DND-41 (cell line): ENCODE measurements at regions not wholly inside any gene's neighbourhood (a gene's known extent, or its start where the extent isn't known, plus 50 kb on each side); places are given as distances from the start of the nearest gene placed in this dataset.

Source experiments
- ATAC-seq: fragments of 200-7000 bp; cut with Tn5 transposase; 3 replicates; pipeline ENCODE4 v1.9.1; 2021; ENCODE audit warnings: low read depth; ENCODE audit not compliant: insufficient read depth
- DNase-seq: peaks from one replicate; pipeline ENCODE4 v3.0.0-alpha.2; 2020
- H2AFZ ChIP-seq: 2 replicates; pipeline ENCODE4 v1.6.0; 2012; ENCODE audit warnings: low read depth, low read length
- H3K27ac ChIP-seq: 2 replicates; pipeline ENCODE4 v1.5.1; 2012; ENCODE audit warnings: low read length, inconsistent platforms
- H3K27me3 ChIP-seq: fragments of 200-600 bp; sonication (generic); 2 replicates; pipeline ENCODE4 v1.6.0; 2012; ENCODE audit warnings: low read length, mild to moderate bottlenecking, inconsistent platforms; ENCODE audit not compliant: insufficient read depth, poor library complexity
- H3K36me3 ChIP-seq: 2 replicates; pipeline ENCODE4 v1.5.1; 2012; ENCODE audit warnings: low read length, inconsistent platforms; ENCODE audit not compliant: insufficient read depth
- H3K4me1 ChIP-seq: 2 replicates; pipeline ENCODE4 v1.5.1; 2012; ENCODE audit warnings: mild to moderate bottlenecking, low read length; ENCODE audit not compliant: insufficient read depth
- H3K4me2 ChIP-seq: 2 replicates; pipeline ENCODE4 v1.6.0; 2012; ENCODE audit warnings: mild to moderate bottlenecking, moderate library complexity, low read length, inconsistent platforms; ENCODE audit not compliant: insufficient read depth
- H3K4me3 ChIP-seq, 2 experiments: fragments of 200-600 bp in 1 of 2; shearing (Covaris generic) in 1 of 2; 2 replicates each; pipeline ENCODE4 v1.5.1; 2012 to 2016; ENCODE audit warnings: inconsistent platforms in 2 of 2, low read length in 2 of 2, mild to moderate bottlenecking in 2 of 2, low read depth in 1 of 2, moderate library complexity in 1 of 2
- H3K79me2 ChIP-seq: 2 replicates; pipeline ENCODE4 v1.6.0; 2012; ENCODE audit warnings: low read length, inconsistent platforms; ENCODE audit not compliant: insufficient read depth
- H3K9ac ChIP-seq: 2 replicates; pipeline ENCODE4 v1.6.0; 2012; ENCODE audit warnings: low read depth, mild to moderate bottlenecking, inconsistent platforms, low read length, moderate library complexity
- H3K9me3 ChIP-seq: 2 replicates; pipeline ENCODE4 v1.5.1; 2012; ENCODE audit warnings: low read length, moderate library complexity, mild to moderate bottlenecking, inconsistent platforms; ENCODE audit not compliant: insufficient read depth, severe bottlenecking
- H4K20me1 ChIP-seq: 2 replicates; pipeline ENCODE4 v1.6.0; 2012; ENCODE audit warnings: low read length; ENCODE audit not compliant: insufficient read depth
- CTCF ChIP-seq: IDR thresholded peaks from 2 replicates; pipeline ENCODE4 v1.5.1; 2012; ENCODE audit warnings: borderline replicate concordance, low read length, moderate library complexity, mild to moderate bottlenecking; ENCODE audit not compliant: poor library complexity, severe bottlenecking; ENCODE audit errors: extremely low read depth
- EZH2 ChIP-seq: IDR thresholded peaks from 3 replicates; pipeline ENCODE4 v1.6.1; 2012; ENCODE audit warnings: borderline replicate concordance, low read depth, mild to moderate bottlenecking, moderate library complexity, low read length, inconsistent platforms; ENCODE audit not compliant: severe bottlenecking

GRCh38 chr1:221509575-221510355, 232.1 kb downstream of the DUSP10 start:
- Histone ChIP-seq H3K4me2 (no peak overlapping the region), H3K9me3 (peaks cover 3% of the 10 kb centered on the region), H3K4me1 (no peaks in the 10 kb centered on the region), H2AFZ (no peak overlapping the region), H3K36me3 (no peaks in the 10 kb centered on the region), H3K9ac (no peak overlapping the region), H3K79me2 (no peaks in the 10 kb centered on the region), H3K4me3 (no peak overlapping the region), H4K20me1 (no peaks in the 10 kb centered on the region), H3K27me3 (no peaks in the 10 kb centered on the region), H3K27ac (no peak overlapping the region)
- TF ChIP-seq CTCF (no peak), EZH2 (no peak)
- DNase-seq (no peak), ATAC-seq (no peak)

- Histone ChIP-seq H3K4me3 (no peak overlapping the region), H3K9me3 (no peaks in the 10 kb centered on the region), H3K27ac (no peak overlapping the region), H3K9ac (no peak overlapping the region), H3K79me2 (no peaks in the 10 kb centered on the region), H3K4me2 (no peak overlapping the region), H2AFZ (no peak overlapping the region), H4K20me1 (no peaks in the 10 kb centered on the region), H3K4me1 (no peaks in the 10 kb centered on the region), H3K36me3 (no peaks in the 10 kb centered on the region), H3K27me3 (no peaks in the 10 kb centered on the region)
- DNase-seq (no peak), ATAC-seq (no peak)
- TF ChIP-seq CTCF (no peak), EZH2 (no peak)
These were observed 230.9 kb downstream of the DUSP10 start for GRCh38 chr1:221510793-221511503.

- TF ChIP-seq EZH2 (no peak), CTCF (no peak)
- no peaks in the 10 kb centered on the region for H3K79me2 ChIP-seq
- H3K4me1 ChIP-seq = no peaks in the 10 kb centered on the region
- no peak for DNase-seq
- H3K4me3 ChIP-seq = no peak overlapping the region
- no peaks in the 10 kb centered on the region for H3K36me3 ChIP-seq
- H2AFZ ChIP-seq = peak overlapping the region; percentile 27; the same call in 1 of the 2 replicates
- no peak for ATAC-seq
- no peak overlapping the region for H3K27ac ChIP-seq
- H3K27me3 ChIP-seq = no peaks in the 10 kb centered on the region
- H3K4me2 ChIP-seq = no peak overlapping the region
- no peaks in the 10 kb centered on the region for H3K9me3 ChIP-seq
- no peak overlapping the region for H3K9ac ChIP-seq
- no peaks in the 10 kb centered on the region for H4K20me1 ChIP-seq
These were observed 230.1 kb downstream of the DUSP10 start for GRCh38 chr1:221511797-221512196.
